A172 (cell line): ENCODE measurements at regions not wholly inside any gene's neighbourhood (a gene's known extent, or its start where the extent isn't known, plus 50 kb on each side); places are given as distances from the start of the nearest gene placed in this dataset.

Experiments used
- DNase-seq: peaks from one replicate; pipeline ENCODE4 v3.0.0-alpha.2; 2015; ENCODE audit warnings: low spot score

DNA sequence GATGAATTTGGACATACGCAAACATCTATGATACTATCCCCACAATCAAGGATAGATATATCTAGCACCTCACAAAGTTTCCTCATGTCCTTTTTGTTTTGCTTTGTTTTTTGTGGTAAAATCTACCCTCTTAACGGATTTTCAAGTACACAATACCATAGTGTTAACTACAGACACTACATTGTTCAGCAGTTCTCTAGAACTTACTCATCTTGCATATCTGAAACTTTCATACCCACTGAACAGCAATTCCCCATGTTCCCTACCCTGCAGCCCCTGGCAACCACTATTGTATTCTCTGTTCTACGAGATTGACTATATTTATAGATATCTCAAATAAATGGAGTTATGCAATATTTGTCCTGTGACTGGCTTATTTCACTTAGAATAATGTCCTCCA lies 58.1 kb upstream of the TJP1 start:
- DNase-seq = no peak

DNA sequence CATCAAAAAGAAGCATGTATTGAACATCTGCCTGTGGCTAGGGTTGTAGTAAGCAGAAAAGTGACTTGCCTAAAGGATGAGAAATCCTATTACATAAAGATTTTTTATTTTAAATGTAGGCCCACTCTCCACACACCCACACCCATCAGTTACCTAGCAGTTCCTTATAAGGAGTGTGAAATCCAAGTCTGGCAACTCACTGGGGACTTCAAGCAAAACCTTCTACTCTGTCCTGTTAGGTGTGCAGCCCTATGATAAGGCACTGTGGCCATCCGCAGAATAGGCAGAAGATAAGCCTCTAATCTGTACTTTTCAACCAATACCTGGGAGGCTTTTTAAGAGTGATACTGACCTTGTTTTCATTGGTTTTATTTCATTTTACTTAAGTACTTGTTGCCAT lies 52.7 kb upstream of the TJP1 start:
- DNase-seq = no peak

DNA sequence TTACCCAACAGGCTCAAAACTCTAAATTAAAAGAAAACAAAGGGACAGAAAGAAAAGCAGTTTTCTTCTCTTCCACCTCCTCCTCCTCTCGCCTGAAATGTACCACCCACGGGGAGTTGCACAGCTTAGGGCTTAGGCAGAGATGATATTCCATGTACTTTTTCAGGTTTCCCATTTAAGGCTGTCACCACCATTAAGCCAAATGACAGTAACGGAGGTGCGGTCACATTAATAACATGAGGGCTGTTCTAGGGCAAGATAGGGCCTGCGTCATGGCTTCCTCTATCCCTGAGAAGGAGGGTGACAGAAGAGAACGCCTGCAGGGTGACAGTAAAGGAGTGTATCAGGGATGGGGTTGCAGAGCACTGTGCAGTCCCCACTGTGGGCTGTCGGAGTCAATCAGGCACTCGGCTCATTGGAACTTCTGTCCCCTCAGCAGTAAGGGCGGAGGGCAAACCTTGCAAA lies 51.7 kb upstream of the TJP1 start:
- DNase-seq = no peak

DNA sequence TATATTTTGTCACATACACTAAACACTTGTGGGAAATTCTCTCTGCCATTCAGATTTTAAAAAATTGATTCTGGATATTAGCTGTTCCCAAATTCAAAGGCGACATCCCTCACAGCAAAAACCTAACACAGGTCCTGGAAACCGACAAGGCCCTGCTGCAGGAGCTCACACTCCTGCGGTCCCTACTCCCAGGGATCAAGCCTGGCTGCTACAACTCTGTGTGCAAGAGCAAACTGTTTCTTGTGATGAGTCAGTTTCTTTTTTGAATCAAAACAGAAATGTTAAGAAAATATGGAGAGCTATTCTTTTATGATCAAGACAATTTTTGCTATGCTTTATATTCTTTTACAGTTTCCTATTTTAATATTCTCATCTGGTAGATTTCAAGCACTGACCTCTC lies 51.0 kb upstream of the TJP1 start:
- no peak for DNase-seq

DNA sequence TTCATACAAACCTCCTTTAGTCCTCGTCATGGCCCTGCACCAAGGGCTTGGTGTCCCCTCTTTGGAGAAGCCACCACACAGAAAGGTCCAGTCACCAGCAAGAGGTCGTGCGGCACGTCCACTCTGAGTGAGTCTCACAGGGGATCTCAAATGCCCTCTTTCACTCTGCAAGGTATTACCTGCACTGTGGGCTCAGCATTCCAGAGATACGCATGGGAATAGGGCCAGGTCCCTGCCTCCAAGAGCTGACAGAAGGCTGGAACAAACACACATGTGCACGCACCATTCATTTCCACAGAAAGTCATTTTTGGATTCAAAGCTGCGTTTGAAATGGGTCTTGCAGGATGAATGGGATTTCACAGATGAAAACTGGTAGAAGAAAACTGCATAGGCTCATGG lies 50.4 kb upstream of the TJP1 start:
- DNase-seq = no peak
